Uterus (tissue), 3 donors: ENCODE measurements at regions not wholly inside any gene's neighbourhood (a gene's known extent, or its start where the extent isn't known, plus 50 kb on each side); places are given as distances from the start of the nearest gene placed in this dataset.

ENCODE experiments used
- DNase-seq, 2 donors: peaks; one replicate each; pipeline ENCODE4 v3.0.0-alpha.2; 2019 to 2020
- H3K27ac ChIP-seq, 2 donors: fragments of 200-600 bp; sonication (generic); 1 replicate in 1 of 2; 2 replicates in 1 of 2; pipeline ENCODE4 v1.5.1; 2016 to 2018
- H3K27me3 ChIP-seq, 2 donors: fragments of 200-600 bp; sonication (generic); one replicate each; pipeline ENCODE4 v1.5.1; 2018 to 2019; ENCODE audit warnings: control low read depth in 1 of 2
- H3K36me3 ChIP-seq, 2 donors: fragments of 200-600 bp; sonication (generic); one replicate each; pipeline ENCODE4 v1.5.1; 2019; ENCODE audit warnings: control low read depth in 1 of 2
- H3K4me1 ChIP-seq, 2 donors: fragments of 200-600 bp; sonication (generic); one replicate each; pipeline ENCODE4 v1.5.1; 2018 to 2019; ENCODE audit warnings: control low read depth in 1 of 2
- H3K4me3 ChIP-seq, 2 donors: fragments of 200-600 bp; sonication (generic); 1 replicate in 1 of 2; 2 replicates in 1 of 2; pipeline ENCODE4 v1.5.1; 2018 to 2019; ENCODE audit warnings: mild to moderate bottlenecking in 1 of 2
- H3K9me3 ChIP-seq, 2 donors: fragments of 200-600 bp; sonication (generic); one replicate each; pipeline ENCODE4 v1.5.1; 2019; ENCODE audit warnings: control low read depth in 1 of 2
- CTCF ChIP-seq, 4 experiments: fragments of 200-600 bp in 2 of 4; fragments of 450-650 bp in 2 of 4; sonication (generic) in 2 of 4; IDR thresholded peaks; one replicate each; pipeline ENCODE4 v1.5.1; 2016 to 2019; ENCODE audit warnings: antibody characterized with exemption in 4 of 4, mild to moderate bottlenecking in 2 of 4, moderate library complexity in 1 of 4
- POLR2A ChIP-seq, 2 donors: fragments of 450-650 bp; IDR thresholded peaks; one replicate each; pipeline ENCODE4 v1.6.1; 2016; ENCODE audit warnings: antibody characterized with exemption in 2 of 2, mild to moderate bottlenecking in 1 of 2, moderate library complexity in 1 of 2
- intact Hi-C: fragments of 100-400 bp; cut with DNase I; formaldehyde crosslinking; loops from one replicate; pipeline ENCODE4 v1.15.1; 2023; ENCODE audit warnings: low total_unique reads
- donor health status: DM: yes; HTN: yes; CAD: no.

GRCh38 chr4:126081336-126081735 is 766.6 kb downstream of the FAT4 start:
- DNase-seq: no peak
- TF ChIP-seq CTCF (IDR thresholded peaks at IDR 0.05) (no peak), POLR2A (IDR thresholded peaks at IDR 0.05) (no peak)
- H3K4me1 ChIP-seq: no peaks in the 10 kb centered on the region
- no peaks in the 10 kb centered on the region for H3K9me3 ChIP-seq
- intact Hi-C loops: no loop called here
- H3K27ac ChIP-seq: no peak overlapping the region
- H3K4me3 ChIP-seq: no peak overlapping the region
- no peaks in the 10 kb centered on the region for H3K36me3 ChIP-seq
- H3K27me3 ChIP-seq: no peaks in the 10 kb centered on the region

DNA sequence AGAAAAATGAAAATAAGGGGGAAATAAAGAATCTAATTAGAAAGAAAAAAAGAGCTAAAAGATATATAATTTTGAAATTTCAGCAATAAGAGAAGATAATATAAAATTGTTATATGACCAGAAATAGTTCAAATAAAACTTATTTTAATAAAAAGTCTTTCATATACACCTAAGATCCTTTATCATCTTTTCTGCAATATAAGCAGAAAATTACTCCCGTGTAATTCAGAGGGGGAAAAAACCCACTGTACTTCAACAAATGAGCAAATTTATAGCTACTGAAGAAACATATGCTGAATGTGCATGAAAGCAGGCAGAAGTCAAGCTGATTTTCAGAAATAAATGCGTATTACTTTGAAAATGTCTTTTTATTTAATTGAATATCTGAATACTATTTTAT is 771.3 kb downstream of the FAT4 start:
- no peaks in the 10 kb centered on the region for H3K36me3 ChIP-seq
- no peak overlapping the region for H3K4me3 ChIP-seq
- H3K27me3 ChIP-seq: no peaks in the 10 kb centered on the region
- TF ChIP-seq CTCF (IDR thresholded peaks at IDR 0.05): no peak
- no peak for DNase-seq
- H3K4me1 ChIP-seq: no peaks in the 10 kb centered on the region
- no peak overlapping the region for H3K27ac ChIP-seq
- H3K9me3 ChIP-seq: no peaks in the 10 kb centered on the region
- intact Hi-C loops: no loop called here

- no peak for DNase-seq
- H3K36me3 ChIP-seq: no peaks in the 10 kb centered on the region
- TF ChIP-seq POLR2A (IDR thresholded peaks at IDR 0.05) (no peak), CTCF (IDR thresholded peaks at IDR 0.05) (no peak)
- H3K27ac ChIP-seq: no peak overlapping the region
- no peak overlapping the region for H3K4me3 ChIP-seq
- no peaks in the 10 kb centered on the region for H3K9me3 ChIP-seq
- no peaks in the 10 kb centered on the region for H3K4me1 ChIP-seq
- intact Hi-C loops: no loop called here
- H3K27me3 ChIP-seq: no peaks in the 10 kb centered on the region
Measured at GRCh38 chr4:126087101-126087500, 772.3 kb downstream of the FAT4 start.

GRCh38 chr4:126097155-126097799 is 782.5 kb downstream of the FAT4 start:
- TF ChIP-seq POLR2A (IDR thresholded peaks at IDR 0.05) (no peak), CTCF (IDR thresholded peaks at IDR 0.05) (no peak)
- no peak overlapping the region for H3K4me3 ChIP-seq
- DNase-seq: no peak
- intact Hi-C loops: no loop called here
- H3K36me3 ChIP-seq: no peaks in the 10 kb centered on the region
- no peak overlapping the region for H3K27ac ChIP-seq
- H3K4me1 ChIP-seq: no peaks in the 10 kb centered on the region
- no peaks in the 10 kb centered on the region for H3K27me3 ChIP-seq
- no peaks in the 10 kb centered on the region for H3K9me3 ChIP-seq

GRCh38 chr4:126106658-126107057 is 791.9 kb downstream of the FAT4 start:
- Histone ChIP-seq H3K27me3 (no peaks in the 10 kb centered on the region), H3K36me3 (no peaks in the 10 kb centered on the region), H3K9me3 (no peaks in the 10 kb centered on the region), H3K4me3 (no peak overlapping the region), H3K27ac (no peak overlapping the region), H3K4me1 (no peaks in the 10 kb centered on the region)
- DNase-seq: no peak
- no peak for TF ChIP-seq POLR2A (IDR thresholded peaks at IDR 0.05)
- TF ChIP-seq CTCF (IDR thresholded peaks at IDR 0.05): no peak
- intact Hi-C loops: no loop called here
